DMS 273 treated with DMSO at 0.1 percent for 48 hours (cell line): ENCODE measurements at regions not wholly inside any gene's neighbourhood (a gene's known extent, or its start where the extent isn't known, plus 50 kb on each side); places are given as distances from the start of the nearest gene placed in this dataset.

Experiments used
- DNase-seq: peaks from one replicate; lab custom pipeline; 2025; lab: John Stamatoyannopoulos, UW

DNA sequence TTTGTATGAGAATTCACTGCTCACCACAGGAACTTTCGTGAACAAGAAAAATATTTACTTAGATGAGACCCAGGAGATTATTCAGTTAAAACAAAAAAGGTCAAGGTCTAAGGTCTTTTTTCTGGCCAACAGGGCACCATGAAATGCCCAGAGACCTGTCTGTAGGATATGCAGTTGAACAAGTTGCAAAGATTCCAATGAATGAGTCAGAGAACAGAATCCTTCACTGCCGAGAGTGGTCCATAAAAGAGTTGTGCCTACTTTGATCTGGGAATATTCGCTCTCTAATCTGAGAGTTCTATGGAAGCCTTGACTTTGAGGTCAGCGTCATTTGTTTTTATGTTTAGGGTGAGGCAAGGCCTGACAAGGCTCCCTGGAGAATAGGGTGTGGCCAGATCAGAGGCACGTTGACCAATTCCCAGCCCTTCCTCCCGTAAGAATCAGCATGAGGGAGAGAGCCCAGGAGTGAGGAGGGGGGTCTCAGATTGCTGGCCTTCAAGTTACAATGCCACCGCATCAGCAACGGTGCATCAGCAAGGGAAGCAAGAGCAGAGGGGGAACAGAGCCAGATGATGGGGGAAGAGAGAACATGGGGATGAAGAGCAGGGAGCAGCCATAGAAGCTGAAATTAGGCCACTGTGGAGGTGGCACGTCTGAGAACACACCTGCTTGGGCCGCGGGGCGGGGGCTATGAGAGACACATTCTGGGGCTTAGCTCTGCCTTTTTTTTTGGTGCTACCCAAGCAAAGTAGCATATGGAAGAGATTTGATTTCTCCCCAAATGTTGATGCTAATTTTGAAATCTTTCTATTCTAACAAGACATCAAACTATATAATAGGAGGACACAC lies 206.4 kb upstream of the RAB4A start:
- no peak for DNase-seq

DNA sequence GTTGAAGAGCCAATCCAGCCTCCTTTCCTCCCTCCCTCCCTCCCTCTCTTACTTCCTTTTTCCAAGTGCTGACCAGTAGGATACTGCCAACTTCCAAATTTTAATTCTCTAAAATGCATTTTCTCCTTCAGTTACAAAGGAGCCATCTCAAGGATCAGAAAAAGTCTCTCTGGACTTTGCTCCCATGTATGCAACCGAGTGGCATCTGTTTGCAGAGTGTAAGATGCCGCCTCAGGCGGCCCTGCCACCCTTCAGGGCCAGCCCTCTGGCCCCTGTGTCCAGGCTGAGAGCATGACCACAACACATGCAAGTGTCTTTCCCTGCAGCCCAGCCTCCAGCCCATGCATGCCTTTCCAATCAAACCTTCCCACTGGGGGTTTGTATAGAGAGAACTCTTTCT lies 205.3 kb upstream of the RAB4A start:
- DNase-seq, result no peak

DNA sequence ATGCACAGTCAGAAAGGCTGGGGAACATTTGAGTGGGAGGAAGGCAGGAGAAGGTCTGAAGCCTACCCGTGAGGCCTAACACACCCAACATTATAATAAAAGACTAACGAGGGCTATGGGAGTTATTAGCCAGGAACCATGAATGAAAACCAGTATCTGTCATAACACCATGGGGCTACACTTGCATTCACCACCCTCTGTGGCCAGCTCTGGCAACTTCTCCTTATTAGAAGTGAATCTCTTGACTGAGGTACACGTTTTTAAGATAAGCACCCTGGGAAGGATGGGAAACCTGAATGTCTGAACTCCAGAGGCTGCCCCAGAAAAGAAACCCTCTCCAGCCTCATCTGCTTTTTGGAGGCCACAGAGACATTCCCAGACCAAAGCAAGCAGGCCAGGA lies 204.3 kb upstream of the RAB4A start:
- DNase-seq, result no peak

DNA sequence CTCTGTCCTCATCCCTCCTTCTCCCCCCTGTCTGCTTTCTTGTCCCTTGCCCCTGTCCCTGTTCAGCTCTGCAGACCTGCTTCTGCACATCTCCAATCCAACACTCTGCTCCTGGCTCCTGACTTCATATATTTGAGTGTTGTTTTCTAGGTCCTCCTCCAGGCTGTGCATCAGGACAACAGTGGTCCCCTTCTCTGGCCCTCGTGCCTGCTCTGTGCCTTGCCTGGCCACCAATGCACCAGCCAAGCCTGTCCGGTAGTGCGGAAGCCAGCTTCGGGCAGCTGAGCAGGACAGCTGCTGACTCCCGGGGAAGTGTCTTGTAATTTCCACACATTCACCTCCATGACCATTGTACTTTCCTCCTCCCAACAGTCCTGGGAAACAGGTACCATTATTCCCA lies 203.4 kb upstream of the RAB4A start:
- no peak for DNase-seq

DNA sequence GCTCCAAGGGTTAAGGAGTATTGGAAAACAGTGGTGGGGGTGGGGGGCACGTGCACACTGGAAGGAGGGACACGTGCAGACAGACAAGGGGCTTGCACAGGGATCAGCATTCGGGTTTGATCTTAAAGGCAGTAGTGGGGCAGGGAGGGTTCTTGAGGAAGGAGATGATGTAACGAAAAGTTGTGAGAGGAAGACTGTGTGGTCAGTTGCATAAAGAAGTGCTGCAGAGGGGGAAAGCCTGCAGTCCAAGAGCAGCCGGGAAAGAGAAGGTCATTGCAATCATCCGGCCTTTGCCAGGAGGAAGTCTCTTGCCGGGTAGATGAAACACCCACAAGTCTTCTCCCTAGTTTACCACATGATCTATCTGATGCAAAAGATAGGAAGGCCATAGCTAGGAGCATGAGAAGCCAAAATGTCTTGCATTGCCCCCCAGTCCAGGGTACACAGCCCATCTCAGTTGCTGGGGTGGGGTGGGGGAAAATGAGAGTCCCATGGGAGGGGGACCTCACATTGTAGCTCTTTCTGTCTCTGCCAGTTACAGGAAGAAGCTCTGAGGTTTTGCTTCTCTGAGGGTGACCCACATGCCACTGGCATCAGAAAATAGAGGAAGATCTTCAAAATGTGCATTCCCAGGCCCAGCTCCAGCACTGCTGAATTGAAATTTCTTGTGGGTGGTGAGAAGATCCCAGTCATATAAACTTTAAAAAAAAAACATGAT lies 202.5 kb upstream of the RAB4A start:
- DNase-seq, result no peak

DNA sequence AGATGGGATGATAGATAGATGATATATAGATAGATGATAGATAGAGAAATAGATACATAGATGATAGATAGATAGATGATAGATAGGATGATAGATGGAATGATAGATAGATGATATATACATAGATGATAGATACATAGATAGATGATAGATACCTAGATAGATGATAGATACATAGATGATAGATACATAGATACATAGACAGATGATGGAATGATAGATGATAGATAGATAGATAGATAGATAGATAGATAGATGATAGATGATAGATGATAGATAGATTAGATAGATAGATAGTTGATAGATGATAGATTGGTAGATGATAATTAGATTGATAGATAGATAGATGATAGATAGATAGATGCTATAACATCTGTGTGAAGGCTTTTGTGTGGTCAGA lies 201.7 kb upstream of the RAB4A start:
- no peak for DNase-seq

DNA sequence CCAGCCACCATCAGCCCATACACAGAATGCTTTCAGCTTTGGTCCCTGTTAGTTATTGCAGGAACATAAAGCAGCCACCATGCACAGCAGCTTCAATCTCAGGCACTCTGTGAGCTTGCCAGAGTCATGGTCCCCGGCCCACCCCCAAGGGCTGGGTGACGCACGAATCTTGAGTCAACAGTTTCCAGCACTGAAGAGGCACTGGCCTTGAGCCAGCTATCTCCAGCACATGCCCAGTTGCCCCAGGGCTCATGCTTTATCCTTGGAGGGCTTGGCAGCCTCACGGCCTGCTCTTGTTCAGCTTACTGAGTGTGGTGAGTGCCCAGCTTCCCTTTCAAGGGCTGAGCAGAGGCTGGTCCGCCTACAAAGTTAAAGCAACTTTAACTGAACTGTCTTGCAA lies 200.7 kb upstream of the RAB4A start:
- no peak for DNase-seq

DNA sequence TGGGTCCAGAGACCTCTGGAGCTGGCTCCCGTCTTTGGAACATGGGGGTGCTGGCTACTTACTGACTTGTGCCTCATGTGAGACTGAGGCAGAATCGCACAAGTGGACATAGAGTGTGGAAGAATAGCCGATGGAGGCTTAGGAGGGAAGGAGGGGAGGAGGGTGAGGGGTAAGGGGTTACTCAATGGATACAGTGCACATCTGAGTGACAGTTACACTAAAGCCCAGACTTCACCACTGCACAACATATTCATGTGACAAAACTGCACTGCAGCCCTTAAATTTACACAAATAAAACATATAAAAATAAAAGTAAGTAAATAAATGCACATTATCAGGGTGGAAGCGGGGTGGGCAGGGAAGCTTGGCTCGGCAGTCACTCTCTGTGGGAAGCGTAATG lies 197.7 kb upstream of the RAB4A start:
- DNase-seq, result no peak

DNA sequence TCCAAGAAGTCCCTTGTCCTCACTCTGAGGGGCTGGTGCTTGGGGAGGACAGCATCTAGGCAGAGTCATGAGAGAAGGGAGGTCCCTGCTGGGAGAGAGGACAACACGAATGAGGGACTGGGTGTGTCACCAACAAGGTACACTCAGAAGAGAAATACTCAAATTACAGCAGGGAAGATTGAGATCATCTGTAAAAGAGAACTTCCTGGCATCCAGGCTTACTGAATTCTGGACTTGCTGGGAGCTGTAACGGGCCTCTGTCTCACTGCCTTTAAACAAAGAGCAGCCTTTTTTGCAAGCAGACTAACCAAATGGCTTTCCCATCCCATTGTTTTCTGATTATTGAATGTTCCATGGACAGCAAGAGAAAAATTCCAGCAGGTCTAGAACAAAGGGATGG lies 195.7 kb upstream of the RAB4A start:
- no peak for DNase-seq

DNA sequence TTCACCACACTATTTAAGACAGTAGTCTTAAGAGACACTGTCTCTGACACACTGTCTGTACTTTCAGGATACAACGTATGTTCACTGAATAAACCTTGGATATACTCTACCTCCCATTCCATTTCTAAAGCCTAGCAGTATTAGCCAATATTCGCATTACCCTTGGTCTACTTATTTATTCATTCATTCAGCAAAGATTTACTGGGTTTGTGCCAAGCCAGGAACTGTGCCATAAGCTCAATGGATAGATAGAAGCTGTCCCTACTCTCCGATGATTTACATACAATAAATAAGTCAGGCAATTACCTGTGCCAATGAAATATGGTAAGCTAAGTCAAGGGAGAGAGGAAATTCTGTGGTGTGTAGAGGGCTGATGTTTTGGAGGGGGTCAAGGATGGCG lies 195.2 kb upstream of the RAB4A start:
- DNase-seq, result no peak

DNA sequence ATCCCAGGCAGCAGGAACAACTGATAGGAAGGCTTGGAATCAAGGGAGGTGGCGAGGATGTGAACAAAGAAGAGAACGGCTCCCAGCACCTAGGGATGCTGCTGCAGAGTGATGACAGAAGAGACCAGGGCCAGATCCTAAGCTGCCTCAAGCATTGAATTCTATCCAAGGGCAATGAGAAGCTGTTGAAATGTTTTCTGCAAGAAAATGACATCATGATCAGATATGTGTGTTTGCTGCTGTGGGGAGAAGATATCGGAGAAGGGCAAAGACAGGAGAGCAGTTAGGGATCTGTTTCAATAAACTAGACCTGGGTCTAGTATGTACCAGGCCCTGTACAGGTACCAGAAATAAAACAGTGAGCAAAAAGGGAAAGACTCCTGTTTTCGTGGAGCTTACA lies 194.7 kb upstream of the RAB4A start:
- DNase-seq, result no peak

DNA sequence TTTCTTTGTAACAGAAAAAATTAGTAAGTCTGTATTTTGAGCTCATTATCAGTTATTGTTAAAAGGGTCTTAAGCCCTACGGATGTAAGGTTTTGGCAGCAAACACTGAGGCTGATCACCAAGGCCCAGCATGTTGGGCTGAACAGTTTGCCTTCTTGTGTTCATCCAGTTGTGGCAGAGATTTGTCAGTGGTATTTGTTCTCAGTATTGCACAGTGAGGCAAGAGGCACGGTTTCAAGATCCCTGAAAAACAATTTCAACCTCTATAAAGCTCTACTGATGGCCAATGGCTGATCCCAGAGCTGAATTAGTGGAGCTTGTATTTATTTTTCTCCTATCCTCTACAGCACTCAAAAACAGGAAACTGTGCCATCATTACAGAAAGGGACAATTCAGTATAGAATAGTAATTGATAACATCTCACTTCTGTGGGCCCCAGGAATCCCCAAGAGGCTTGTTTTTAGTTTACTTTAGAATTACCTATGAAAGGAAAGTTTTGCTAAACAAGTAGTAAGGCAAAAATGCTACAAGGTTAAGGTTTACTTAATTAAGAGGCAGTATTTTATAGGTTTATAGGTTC lies 191.8 kb upstream of the RAB4A start:
- no peak for DNase-seq

DNA sequence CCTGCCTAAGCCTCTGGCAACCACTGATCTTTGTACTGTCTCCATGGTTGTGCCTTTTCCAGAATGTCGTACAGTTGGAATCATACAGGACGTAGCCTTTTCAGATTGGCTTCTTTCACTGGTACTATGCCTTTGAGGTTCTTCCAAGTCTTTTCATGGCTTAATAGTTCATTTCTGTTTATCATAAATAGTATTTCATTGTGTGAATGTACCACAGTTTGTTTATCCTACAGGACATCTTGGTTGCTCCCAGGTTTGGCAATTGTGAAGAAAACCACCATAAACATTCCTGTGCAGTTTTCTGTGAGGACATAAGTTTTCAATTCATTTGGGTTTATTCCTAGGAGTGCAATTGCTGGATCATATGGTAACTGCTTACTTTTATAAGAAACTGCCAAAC lies 190.6 kb upstream of the RAB4A start:
- no peak for DNase-seq

DNA sequence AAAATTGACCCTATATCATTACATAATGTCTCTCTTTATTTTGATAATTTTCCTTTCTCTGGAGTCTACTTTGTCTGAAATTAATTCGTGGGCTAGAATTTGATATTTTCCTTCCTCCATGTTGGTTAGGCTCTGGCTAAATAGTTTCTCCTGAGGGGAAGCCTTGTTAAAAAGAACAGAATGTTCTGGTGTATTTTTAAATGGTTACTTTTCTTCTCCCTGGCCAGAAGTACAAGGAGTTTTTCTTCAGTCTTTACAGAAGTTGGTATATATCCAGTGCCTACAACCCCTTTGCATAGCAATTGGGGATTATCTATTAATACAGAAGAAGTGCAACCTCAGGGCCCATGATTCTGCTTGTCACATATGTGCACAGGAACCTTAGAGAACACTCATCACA lies 185.6 kb upstream of the RAB4A start:
- DNase-seq, result no peak

DNA sequence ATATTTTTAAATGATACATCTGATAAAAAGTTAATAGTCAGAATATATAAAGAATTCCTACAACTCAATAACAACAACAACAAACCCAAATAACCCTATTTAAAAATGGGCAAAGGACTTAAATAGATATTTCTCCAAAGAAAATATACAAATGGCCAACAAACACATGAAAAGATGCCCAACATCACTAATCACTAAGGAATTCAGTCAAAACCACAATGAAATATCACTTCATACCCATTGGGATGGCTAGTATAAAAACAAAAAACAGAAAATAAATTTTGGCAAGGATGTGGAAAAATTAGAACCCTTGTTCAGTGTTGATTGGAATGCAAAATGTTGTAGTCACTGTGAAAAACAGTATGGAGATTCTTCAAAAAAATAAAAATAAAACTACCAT lies 184.8 kb upstream of the RAB4A start:
- DNase-seq, result no peak

DNA sequence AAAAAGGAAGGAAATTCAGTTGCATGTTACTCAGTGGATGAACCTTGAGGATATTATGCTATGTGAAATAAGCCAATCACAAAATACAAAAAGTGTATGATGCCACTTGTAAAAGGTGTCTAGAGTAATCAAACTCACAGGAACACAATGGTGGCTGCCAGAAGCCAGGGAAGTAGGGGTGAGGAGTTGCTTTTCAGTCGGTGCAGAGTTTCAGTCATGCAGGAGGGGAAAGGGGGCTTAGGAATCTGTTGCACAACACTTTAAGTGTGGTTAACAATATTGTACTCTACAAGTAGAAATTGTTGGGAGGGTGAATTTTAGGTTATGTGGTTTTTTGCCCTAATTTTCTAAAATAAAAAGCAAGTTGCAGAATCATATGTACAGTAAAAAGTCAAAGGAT lies 184.2 kb upstream of the RAB4A start:
- no peak for DNase-seq

DNA sequence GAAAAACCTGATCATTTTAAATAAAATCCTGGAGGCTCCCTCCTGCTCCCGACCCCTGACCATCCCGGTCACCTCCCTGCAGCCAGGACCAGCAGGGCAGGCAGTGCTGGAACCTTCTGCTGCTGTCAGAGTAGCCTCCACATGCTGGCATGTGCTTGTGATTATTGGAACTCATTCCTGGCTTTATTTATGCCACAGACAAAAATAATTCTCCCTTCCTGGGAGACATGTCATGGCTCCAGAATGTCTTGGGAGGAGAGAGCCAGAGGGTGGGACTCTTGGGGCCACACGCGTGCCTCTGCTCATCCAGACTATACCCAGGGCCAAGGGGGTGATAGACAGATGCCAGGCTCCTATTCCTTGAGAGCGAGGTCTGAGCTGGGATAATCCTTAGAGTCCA lies 183.6 kb upstream of the RAB4A start:
- DNase-seq, result no peak

DNA sequence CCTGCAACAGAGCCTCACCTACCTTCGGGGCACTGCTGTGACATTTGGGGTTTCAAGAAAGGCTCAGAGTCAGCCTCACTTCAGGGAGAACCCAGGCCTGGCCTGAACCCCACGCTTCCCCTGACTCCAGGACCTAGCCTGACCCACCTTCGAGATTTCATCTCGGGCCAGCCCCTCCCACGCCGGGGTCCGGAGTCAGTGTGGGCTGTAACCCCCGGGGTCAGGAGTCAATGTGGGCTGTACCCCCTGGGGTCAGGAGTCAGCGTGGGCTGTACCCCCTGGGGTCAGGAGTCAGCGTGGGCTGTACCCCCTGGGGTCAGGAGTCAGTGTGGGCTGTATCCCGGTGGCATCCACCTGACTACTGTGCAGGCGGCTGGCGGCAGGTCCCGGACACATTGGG lies 183.0 kb upstream of the RAB4A start:
- no peak for DNase-seq

DNA sequence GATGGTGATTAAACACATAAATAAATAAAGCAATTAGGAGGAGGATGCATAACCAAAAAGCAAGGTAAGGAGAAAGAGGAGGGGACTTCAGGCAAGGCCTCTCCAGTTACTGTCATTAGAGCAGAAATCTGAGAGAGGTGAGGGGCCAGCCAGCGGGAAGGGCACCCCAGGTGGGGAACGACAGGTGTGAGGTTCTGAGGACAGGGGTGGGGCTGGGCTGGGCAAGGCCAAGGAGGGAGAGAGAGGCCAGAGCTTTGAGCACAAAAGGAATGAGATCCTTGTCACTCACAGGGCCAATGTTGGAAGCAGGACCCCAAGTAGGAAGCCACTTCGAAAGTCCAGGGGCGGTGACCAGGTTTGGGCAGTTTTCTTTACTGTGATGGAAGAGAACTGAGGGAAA lies 182.2 kb upstream of the RAB4A start:
- no peak for DNase-seq

DNA sequence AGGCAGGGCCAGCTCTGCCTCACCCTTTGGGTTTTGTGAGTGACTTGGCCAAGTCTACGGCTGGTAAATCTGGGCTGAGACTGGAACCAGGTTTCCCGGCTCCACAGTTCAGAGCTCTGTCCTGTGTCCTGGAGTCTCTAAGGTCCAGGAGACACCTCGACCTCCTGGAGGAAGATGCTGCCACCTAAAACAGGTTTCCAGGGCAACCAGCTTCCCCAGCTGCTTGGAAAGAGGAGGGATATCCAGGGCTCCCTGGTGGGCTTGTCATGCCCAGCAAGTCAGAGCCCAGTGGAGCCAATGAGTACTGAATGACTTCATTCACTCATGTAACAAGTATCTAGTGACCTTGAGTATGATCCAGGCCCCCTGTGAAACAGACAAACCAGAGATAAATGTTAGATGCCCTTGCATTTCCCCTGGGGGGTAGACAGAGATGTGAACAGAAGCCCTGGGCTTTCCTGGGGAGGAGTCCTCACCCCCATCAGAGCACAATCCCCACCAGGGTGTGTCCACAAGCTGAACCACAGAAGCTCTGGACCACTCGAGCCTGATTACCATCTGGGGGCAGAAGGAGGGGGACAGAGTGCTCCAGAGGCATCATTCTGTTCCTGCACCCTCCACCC lies 181.2 kb upstream of the RAB4A start:
- no peak for DNase-seq

DNA sequence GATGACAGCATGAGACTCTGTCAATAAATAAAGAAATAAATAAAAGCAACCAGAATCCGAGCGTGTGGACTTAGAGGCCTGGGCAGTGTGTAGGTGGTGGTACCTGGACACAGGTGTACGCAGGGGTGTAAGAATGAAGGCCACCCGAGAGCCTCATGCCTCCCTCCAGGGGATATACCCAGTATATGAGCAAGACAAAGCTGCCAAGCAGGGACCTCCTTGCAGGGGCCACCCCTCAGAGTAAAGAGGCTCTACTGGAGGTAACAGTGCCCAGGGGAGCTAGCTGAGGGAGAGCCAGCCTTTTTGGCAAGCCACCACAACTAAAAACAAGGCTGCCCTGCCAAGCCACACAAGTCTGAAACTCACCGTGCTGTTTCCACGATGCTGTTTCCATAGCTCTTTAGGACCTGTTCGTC lies 179.2 kb upstream of the RAB4A start:
- no peak for DNase-seq

DNA sequence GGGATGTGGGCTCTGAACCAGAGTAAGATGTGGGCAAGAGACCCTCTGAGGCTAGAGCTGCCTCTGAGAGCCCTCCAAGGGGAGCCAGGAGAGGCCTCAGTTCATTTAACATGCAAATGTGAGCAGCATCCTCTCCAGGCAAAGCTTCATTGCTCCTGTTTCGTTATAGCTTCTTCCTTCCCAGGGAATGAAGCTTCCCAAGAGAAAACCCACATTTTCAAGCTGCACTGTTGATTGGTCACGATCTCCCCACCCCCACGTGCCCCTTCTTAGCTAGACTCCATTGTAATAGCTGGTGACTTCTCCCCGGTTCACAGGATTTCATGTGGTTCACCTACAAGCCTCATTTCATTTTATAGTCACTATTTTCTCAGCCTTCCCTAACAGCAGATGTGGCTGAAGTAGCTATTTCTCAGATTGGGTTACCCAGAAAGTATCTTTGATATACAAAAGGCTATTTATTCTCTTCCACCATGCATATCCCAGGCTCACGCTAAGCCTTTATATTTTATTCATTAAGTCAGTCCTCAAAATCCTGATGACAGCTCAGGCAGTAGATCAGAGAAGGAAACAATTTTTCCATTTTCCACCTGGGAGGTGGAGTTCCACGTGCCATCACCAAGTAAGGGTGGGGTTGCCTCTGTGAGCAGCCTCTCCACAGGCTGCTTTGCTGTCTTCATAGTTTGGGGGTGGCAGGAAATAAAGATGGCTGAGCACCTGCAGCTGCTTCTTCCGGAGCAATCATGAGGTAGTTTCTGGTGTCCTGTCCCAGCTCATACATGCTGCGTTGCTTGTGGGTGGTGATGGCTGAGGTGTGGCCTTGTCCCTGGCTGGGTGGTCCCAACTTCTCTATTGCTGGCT lies 178.3 kb upstream of the RAB4A start:
- DNase-seq, result no peak
